Stimulated activated CD8-positive, alpha-beta memory T cell treated with anti-CD3 and anti-CD28 coated beads, Interleukin-15, amount 100 ng/mL, for 48 hours (primary cell): ENCODE measurements at regions not wholly inside any gene's neighbourhood (a gene's known extent, or its start where the extent isn't known, plus 50 kb on each side); places are given as distances from the start of the nearest gene placed in this dataset.
"Not testable (repeated sequence)": the region's sequence is repeated elsewhere in the genome, so short reads cannot be mapped to it uniquely, and the experiment has no call there.

Source experiments
- DNase-seq, 2 donors: peaks; one replicate each; pipeline ENCODE4 v3.0.0-alpha.2; 2020; ENCODE audit warnings: low read depth in 2 of 2

- no peak for DNase-seq
Observed at GRCh38 chr7:142603870-142604448, 145.3 kb upstream of the PRSS1 start.

GRCh38 chr7:142602756-142603155, 146.5 kb upstream of the PRSS1 start:
- no peak for DNase-seq

- DNase-seq = no peak
Observed at GRCh38 chr7:142602183-142602582, 147.1 kb upstream of the PRSS1 start.

GRCh38 chr7:142598297-142598696, 151.0 kb upstream of the PRSS1 start:
- DNase-seq = no peak

- no peak for DNase-seq
Observed at GRCh38 chr7:142597547-142597946, 151.7 kb upstream of the PRSS1 start.

- DNase-seq = no peak
Observed at GRCh38 chr7:142595816-142596516, 153.3 kb upstream of the PRSS1 start.

GRCh38 chr7:142594078-142594477, 155.2 kb upstream of the PRSS1 start:
- no peak for DNase-seq

GRCh38 chr7:142593106-142593505, 156.2 kb upstream of the PRSS1 start:
- no peak for DNase-seq

GRCh38 chr7:142592664-142593063, 156.6 kb upstream of the PRSS1 start:
- no peak for DNase-seq

GRCh38 chr7:142592231-142592630, 157.0 kb upstream of the PRSS1 start:
- DNase-seq = no peak

GRCh38 chr7:142590830-142591457, 158.3 kb upstream of the PRSS1 start:
- DNase-seq = no peak

- DNase-seq = no peak
Observed at GRCh38 chr7:142590077-142590476, 159.2 kb upstream of the PRSS1 start.

- DNase-seq = no peak
Observed at GRCh38 chr7:142587578-142588191, 161.6 kb upstream of the PRSS1 start.

- DNase-seq = no peak
Observed at GRCh38 chr7:142586611-142587010, 162.7 kb upstream of the PRSS1 start.

GRCh38 chr7:142585425-142585824, 163.8 kb upstream of the PRSS1 start:
- DNase-seq = no peak

- no peak for DNase-seq
Observed at GRCh38 chr7:142584765-142585164, 164.5 kb upstream of the PRSS1 start.

GRCh38 chr7:142583446-142583845, 165.8 kb upstream of the PRSS1 start:
- peak in 1 of 2 donors; percentile 12 for DNase-seq

- DNase-seq = no peak
Observed at GRCh38 chr7:142582351-142582750, 166.9 kb upstream of the PRSS1 start.

GRCh38 chr7:142581341-142581740, 167.9 kb upstream of the PRSS1 start:
- no peak for DNase-seq

- no peak for DNase-seq
Observed at GRCh38 chr7:142579946-142580345, 169.3 kb upstream of the PRSS1 start.

GRCh38 chr7:142575351-142575750, 173.9 kb upstream of the PRSS1 start:
- DNase-seq = not testable (repeated sequence)

- DNase-seq = no peak
Observed at GRCh38 chr7:142571581-142571980, 177.7 kb upstream of the PRSS1 start.

GRCh38 chr7:142569851-142570250, 179.4 kb upstream of the PRSS1 start:
- no peak for DNase-seq
